ENCODE measurements at regions not wholly inside any gene's neighbourhood (a gene's known extent, or its start where the extent isn't known, plus 50 kb on each side); places are given as distances from the start of the nearest gene placed in this dataset.
"Not testable (repeated sequence)": the region's sequence is repeated elsewhere in the genome, so short reads cannot be mapped to it uniquely, and the experiment has no call there.

- DNase-seq = not testable (repeated sequence)
Observed at GRCh38 chr14:105768039-105768438, 241.7 kb downstream of the TMEM121 start.

- peak; percentile 18 for DNase-seq
Observed at GRCh38 chr14:105769061-105769730, 242.8 kb downstream of the TMEM121 start.

- DNase-seq = not testable (repeated sequence)
Observed at GRCh38 chr14:105770619-105771216, 244.3 kb downstream of the TMEM121 start.

DNA sequence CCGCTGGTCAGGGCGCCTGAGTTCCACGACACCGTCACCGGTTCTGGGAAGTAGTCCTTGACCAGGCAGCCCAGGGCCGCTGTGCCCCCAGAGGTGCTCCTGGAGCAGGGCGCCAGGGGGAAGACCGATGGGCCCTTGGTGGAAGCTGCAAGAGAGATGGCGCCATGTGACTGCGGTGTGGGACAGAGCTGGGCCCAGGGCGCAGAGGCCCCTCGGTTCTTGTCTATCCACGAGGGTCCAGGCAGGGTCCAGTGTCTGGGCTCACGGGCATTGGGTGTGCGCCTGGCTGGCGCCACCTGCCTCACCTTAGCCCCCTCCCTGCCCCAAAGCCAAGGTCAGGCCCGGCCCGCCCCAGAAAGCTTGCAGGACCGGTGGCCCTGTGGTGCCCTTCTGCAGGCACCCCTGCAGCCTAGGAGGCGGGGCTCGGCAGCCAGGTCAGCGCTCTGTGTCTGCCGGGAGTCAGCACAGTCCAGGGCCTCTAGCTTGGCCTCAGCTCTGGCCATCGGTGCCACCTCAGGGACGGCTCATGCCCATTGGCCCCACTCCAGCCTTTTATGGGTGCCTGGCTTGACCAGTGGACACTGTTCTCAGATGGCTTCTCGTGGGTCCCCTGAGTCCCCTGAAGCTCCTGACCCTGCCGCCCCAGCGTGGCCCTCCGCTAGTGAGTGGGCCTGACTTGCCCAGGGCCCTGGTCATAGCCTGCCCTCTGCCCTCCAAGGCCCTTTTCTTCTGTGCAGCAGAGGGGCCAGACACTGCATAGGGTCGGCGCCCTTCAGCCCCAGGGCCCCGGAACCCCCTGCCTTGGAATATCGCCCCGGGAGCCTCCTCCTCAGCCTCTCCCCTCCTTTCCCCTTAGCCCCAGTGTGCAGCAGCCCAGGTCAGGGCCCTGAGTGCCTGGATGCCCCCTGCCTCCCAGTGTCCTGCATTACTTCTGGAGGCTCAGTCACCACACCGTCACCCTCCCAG lies 245.2 kb downstream of the TMEM121 start:
- not testable (repeated sequence) for DNase-seq

DNA sequence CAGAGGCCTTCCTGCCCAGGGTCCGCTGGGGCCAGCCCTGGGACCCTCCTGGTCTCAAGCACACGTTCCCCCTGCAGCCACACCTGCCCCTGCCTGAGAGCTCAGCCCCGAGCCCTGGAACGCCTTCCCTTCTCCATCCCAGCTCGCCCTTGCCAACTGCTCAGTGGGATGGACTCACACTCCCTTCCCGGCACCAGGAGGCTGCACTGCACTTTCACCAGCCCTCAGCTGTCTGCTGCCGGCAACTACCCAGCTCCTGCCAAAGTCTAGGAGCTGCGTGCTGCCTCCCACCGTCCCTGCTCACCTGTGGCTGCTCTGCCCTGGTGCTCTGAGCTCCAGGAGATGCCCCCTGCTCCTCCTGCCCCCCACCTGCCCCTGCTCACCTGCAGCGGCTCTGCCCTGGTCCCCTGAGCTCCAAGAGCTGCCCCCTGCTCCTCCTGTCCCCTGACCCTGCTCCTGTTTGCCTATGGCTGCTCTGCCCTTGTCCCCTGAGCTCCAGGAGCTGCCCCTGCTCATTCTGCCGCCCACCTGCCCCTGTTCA lies 246.4 kb downstream of the TMEM121 start:
- DNase-seq = not testable (repeated sequence)

- DNase-seq = no peak
Observed at GRCh38 chr14:105773584-105773983, 247.2 kb downstream of the TMEM121 start.

- DNase-seq = no peak
Observed at GRCh38 chr14:105774001-105774400, 247.6 kb downstream of the TMEM121 start.

- DNase-seq = not testable (repeated sequence)
Observed at GRCh38 chr14:105774585-105775348, 248.4 kb downstream of the TMEM121 start.

DNA sequence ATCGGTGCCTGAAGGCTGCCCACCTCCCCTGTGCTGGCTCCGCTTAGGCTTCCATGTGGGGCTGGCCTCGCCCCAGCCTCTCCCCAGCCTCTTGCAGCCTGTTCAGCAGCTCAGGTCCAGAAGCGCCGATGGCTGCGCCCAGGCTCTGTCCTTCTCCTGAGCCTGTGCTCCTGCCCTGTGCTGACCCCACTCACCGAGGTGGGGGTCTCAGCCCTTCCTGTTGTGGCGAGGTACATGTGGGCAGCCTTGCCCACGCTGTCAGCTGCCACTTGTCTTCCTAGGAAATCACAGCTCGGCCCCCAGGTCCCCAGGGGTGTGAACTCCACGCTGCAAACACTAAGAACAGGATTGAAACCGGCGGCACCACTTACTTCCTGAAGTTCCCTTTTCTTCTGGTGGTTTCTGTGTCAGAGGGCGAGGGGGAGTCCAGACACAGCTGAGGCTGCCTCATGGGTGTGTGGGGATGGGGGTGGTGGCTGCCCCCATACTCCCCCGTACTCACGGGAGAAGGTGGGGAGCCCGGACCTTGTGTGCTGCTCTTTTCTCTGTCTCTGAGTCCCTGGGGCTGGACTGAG lies 249.1 kb downstream of the TMEM121 start:
- not testable (repeated sequence) for DNase-seq

- not testable (repeated sequence) for DNase-seq
Observed at GRCh38 chr14:105776112-105776511, 249.7 kb downstream of the TMEM121 start.

DNA sequence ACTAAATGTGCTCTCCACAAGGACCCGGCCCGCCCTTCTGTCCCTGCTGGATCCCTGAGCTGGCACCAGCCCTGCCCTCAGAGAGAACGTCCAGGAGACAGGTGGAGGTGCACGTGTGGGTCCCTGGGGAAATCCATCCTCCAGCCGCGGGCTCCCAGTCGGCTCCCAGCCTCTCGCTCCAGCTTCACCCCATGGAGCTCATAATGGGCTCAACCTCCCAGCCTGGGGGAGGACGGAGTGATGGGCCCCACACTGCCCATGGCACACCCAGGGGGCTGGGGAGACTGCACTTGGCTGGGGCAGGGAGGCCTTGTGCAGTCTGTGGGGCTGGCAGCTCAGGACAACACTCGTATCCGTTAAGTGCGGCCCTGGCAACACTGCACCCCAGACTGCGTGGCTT lies 250.5 kb downstream of the TMEM121 start:
- DNase-seq = no peak

GRCh38 chr14:105783707-105784106 lies 257.3 kb downstream of the TMEM121 start:
- no peak for DNase-seq

DNA sequence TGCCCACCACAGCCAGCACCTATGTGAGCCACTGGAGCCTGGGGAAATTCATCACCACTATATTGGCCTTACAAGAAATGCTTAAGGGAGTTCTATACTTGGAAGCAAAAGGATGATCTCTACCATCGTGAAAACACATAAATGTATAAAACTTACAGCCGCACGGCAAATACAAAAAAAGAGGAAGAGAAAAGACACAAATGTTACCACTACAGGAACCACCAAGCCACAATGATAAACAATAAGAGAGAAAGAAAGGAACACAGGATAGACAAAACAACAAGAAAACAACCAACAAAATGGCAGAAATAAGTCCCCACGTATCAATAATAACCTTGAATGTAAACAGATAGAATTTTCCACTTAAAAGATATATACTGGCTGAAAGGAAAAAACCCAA lies 267.5 kb downstream of the TMEM121 start:
- no peak for DNase-seq

GRCh38 chr14:105797546-105797945 lies 271.2 kb downstream of the TMEM121 start:
- no peak for DNase-seq

- no peak for DNase-seq
Observed at GRCh38 chr14:105805701-105806100, 279.3 kb downstream of the TMEM121 start.

DNA sequence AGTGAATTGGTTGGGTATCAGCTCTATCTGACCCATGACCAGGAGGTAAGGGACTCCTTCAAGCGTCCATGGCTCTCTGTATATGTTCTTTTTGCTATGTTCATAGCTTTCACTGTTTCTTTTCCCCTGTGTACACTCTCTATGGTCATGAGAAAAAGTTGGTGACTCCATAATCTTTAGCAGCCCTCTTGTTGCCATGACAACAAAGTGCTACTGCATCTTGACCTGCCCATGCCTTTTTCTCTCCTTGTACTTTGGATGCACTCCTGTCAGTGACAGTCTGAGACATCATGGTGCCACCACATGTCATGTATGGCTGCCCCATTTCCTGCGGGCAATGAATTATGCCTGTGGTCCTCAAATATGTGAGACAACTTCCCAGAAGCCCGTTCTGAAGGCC lies 280.2 kb downstream of the TMEM121 start:
- DNase-seq = no peak

GRCh38 chr14:105817971-105818711 lies 291.8 kb downstream of the TMEM121 start:
- no peak for DNase-seq

- no peak for DNase-seq
Observed at GRCh38 chr14:105818712-105819005, 292.3 kb downstream of the TMEM121 start.

GRCh38 chr14:105830171-105830570 lies 303.8 kb downstream of the TMEM121 start:
- no peak for DNase-seq

DNA sequence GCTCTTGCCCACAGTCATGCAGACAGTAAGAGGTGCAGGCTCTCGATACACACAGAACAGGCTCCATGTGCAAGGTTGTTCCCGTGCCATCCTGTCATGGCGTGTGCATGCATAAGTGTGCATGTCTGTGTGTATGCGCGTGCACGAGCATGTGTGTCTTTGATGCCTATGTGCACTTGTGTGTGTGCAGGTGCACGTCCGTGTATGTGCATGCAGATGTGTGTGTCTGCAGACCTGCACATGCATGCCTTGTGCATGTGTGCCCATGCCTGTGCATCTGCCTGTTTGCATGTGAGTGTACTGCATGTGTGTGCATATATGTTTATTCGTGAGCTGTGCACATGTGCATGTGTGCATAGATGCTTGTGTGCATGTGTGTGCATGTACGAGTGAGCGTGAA lies 309.8 kb downstream of the TMEM121 start:
- no peak for DNase-seq

- no peak for DNase-seq
Observed at GRCh38 chr14:105836730-105837129, 310.3 kb downstream of the TMEM121 start.
